ENCODE measurements at regions not wholly inside any gene's neighbourhood (a gene's known extent, or its start where the extent isn't known, plus 50 kb on each side); places are given as distances from the start of the nearest gene placed in this dataset.

- TF ChIP-seq CTCF (IDR thresholded peaks at IDR 0.05; ENCODE audit: extremely low read depth in 1 of 2, insufficient read depth in 1 of 2, low read depth in 1 of 2, low read length in 2 of 2) (no peak), EZH2 (IDR thresholded peaks at IDR 0.05; ENCODE audit: borderline replicate concordance, low read depth, low read length, severe bottlenecking) (no peak)
These were observed 339.1 kb upstream of the RBFOX1 start for GRCh38 chr16:6993544-6993943.
